Astrocyte (in vitro differentiated cells and primary cell): ENCODE measurements at regions not wholly inside any gene's neighbourhood (a gene's known extent, or its start where the extent isn't known, plus 50 kb on each side); places are given as distances from the start of the nearest gene placed in this dataset.
"Not testable (repeated sequence)": the region's sequence is repeated elsewhere in the genome, so short reads cannot be mapped to it uniquely, and the experiment has no call there.

Source experiments
- DNase-seq: peaks from one replicate; pipeline ENCODE4 v3.0.0-alpha.2; 2010; ENCODE audit warnings: low read depth
- FAIRE-seq: peaks from 2 replicates; lab custom pipeline; 2011; peaks lifted over from hg19 to GRCh38; lab: Jason Lieb, UNC
- H2AFZ ChIP-seq: 2 replicates; pipeline ENCODE4 v1.6.0; 2012; ENCODE audit warnings: low read depth, low read length, inconsistent platforms
- H3K27ac ChIP-seq: 2 replicates; pipeline ENCODE4 v1.5.1; 2011; ENCODE audit warnings: low read depth, low read length, inconsistent platforms
- H3K27me3 ChIP-seq: 2 replicates; pipeline ENCODE4 v1.6.0; 2011; ENCODE audit warnings: low read length, inconsistent platforms; ENCODE audit not compliant: insufficient read depth
- H3K36me3 ChIP-seq: 2 replicates; pipeline ENCODE4 v1.5.1; 2011; ENCODE audit warnings: low read length, inconsistent platforms; ENCODE audit not compliant: insufficient read depth
- H3K4me1 ChIP-seq: 2 replicates; pipeline ENCODE4 v1.5.1; 2011; ENCODE audit warnings: low read length, inconsistent platforms; ENCODE audit not compliant: insufficient read depth
- H3K4me2 ChIP-seq: 2 replicates; pipeline ENCODE4 v1.6.0; 2012; ENCODE audit warnings: low read length, inconsistent platforms
- H3K4me3 ChIP-seq: 2 replicates; pipeline ENCODE4 v1.5.1; 2011; ENCODE audit warnings: low read depth, mild to moderate bottlenecking, low read length, inconsistent platforms; ENCODE audit not compliant: insufficient read depth
- H3K79me2 ChIP-seq: 2 replicates; pipeline ENCODE4 v1.6.0; 2012; ENCODE audit warnings: mild to moderate bottlenecking, low read length, inconsistent platforms; ENCODE audit not compliant: insufficient read depth
- H3K9ac ChIP-seq: 2 replicates; pipeline ENCODE4 v1.6.0; 2012; ENCODE audit warnings: mild to moderate bottlenecking, low read length, inconsistent platforms
- H3K9me3 ChIP-seq: 2 replicates; pipeline ENCODE4 v1.5.1; 2012; ENCODE audit warnings: low read depth, mild to moderate bottlenecking, low read length, inconsistent platforms; ENCODE audit not compliant: insufficient read depth
- H4K20me1 ChIP-seq: 2 replicates; pipeline ENCODE4 v1.6.0; 2012; ENCODE audit warnings: low read length, inconsistent platforms; ENCODE audit not compliant: insufficient read depth
- H3K27ac Mint-ChIP-seq: one replicate; pipeline ENCODE4 v1.8.0; 2021; ENCODE audit warnings: mild to moderate bottlenecking, mixed read lengths; ENCODE audit not compliant: unreplicated experiment
- H3K27me3 Mint-ChIP-seq: one replicate; pipeline ENCODE4 v1.8.0; 2021; ENCODE audit warnings: low read depth, mixed read lengths; ENCODE audit not compliant: unreplicated experiment
- H3K36me3 Mint-ChIP-seq: one replicate; pipeline ENCODE4 v1.8.0; 2021; ENCODE audit warnings: low read depth, mixed read lengths; ENCODE audit not compliant: unreplicated experiment
- H3K4me1 Mint-ChIP-seq: one replicate; pipeline ENCODE4 v1.8.0; 2021; ENCODE audit warnings: low read depth, mixed read lengths; ENCODE audit not compliant: unreplicated experiment
- H3K4me3 Mint-ChIP-seq: one replicate; pipeline ENCODE4 v1.8.0; 2021; ENCODE audit warnings: mild to moderate bottlenecking, moderate library complexity, mixed read lengths; ENCODE audit not compliant: unreplicated experiment
- H3K9me3 Mint-ChIP-seq: one replicate; pipeline ENCODE4 v1.8.0; 2021; ENCODE audit warnings: mild to moderate bottlenecking, mixed read lengths; ENCODE audit not compliant: unreplicated experiment
- TF ChIP-seq, protein P1 (sequence below): IDR thresholded peaks from 2 replicates; pipeline ENCODE4 v1.5.1; 2011; ENCODE audit warnings: low read depth, mild to moderate bottlenecking, inconsistent platforms, low read length, moderate library complexity; ENCODE audit not compliant: insufficient read depth

- TF ChIP-seq, protein P1, sequence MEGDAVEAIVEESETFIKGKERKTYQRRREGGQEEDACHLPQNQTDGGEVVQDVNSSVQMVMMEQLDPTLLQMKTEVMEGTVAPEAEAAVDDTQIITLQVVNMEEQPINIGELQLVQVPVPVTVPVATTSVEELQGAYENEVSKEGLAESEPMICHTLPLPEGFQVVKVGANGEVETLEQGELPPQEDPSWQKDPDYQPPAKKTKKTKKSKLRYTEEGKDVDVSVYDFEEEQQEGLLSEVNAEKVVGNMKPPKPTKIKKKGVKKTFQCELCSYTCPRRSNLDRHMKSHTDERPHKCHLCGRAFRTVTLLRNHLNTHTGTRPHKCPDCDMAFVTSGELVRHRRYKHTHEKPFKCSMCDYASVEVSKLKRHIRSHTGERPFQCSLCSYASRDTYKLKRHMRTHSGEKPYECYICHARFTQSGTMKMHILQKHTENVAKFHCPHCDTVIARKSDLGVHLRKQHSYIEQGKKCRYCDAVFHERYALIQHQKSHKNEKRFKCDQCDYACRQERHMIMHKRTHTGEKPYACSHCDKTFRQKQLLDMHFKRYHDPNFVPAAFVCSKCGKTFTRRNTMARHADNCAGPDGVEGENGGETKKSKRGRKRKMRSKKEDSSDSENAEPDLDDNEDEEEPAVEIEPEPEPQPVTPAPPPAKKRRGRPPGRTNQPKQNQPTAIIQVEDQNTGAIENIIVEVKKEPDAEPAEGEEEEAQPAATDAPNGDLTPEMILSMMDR = peak; percentile 40
- H3K4me2 ChIP-seq, H3K9me3 Mint-ChIP-seq, H3K4me1 ChIP-seq, DNase-seq, H3K79me2 ChIP-seq, H3K27me3 ChIP-seq, H3K36me3 ChIP-seq, H3K4me1 Mint-ChIP-seq, H4K20me1 ChIP-seq, H3K27ac Mint-ChIP-seq, H3K27ac ChIP-seq, FAIRE-seq, H3K36me3 Mint-ChIP-seq, H3K9me3 ChIP-seq, H3K4me3 ChIP-seq, H3K9ac ChIP-seq, H2AFZ ChIP-seq, H3K27me3 Mint-ChIP-seq, H3K4me3 Mint-ChIP-seq: not testable (repeated sequence)
Measured at GRCh38 chr3:198167339-198168039, 207.5 kb downstream of the LMLN start.

GRCh38 chr3:198170781-198171180, 210.8 kb downstream of the LMLN start:
- H3K36me3 ChIP-seq, H3K27me3 Mint-ChIP-seq, H3K27ac ChIP-seq, DNase-seq, H3K9ac ChIP-seq, H3K4me2 ChIP-seq, H3K4me3 ChIP-seq, H3K4me1 Mint-ChIP-seq, H3K4me1 ChIP-seq, H4K20me1 ChIP-seq, H3K9me3 ChIP-seq, H3K9me3 Mint-ChIP-seq, H3K27me3 ChIP-seq, H3K79me2 ChIP-seq, H2AFZ ChIP-seq, H3K36me3 Mint-ChIP-seq, H3K27ac Mint-ChIP-seq, H3K4me3 Mint-ChIP-seq, FAIRE-seq: not testable (repeated sequence)

DNA sequence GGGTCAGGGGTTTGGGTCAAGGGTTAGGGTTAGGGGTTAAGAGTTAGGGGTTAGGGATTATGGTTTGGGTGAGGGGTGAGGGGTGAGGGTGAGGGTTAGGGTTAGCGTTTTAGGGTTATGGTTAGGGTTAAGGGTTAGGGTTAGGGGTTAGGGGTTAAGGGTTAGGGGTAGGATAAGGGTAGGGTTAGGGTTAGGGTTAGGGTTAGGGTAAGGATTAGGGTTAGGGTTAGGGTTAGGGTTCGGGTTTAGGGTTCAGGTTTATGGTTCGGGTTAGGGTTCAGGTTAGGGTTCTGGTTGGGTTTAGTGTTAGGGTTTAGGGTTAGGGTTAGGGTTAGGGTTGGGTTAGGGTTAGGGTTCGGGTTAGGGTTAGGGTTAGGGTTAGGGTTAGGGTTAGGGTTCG, 213.1 kb downstream of the LMLN start:
- H2AFZ ChIP-seq, H3K27me3 Mint-ChIP-seq, H3K9ac ChIP-seq, H4K20me1 ChIP-seq, H3K4me3 ChIP-seq, H3K36me3 Mint-ChIP-seq, H3K27ac ChIP-seq, H3K9me3 Mint-ChIP-seq, H3K27me3 ChIP-seq, H3K9me3 ChIP-seq, H3K36me3 ChIP-seq, H3K4me1 Mint-ChIP-seq, H3K4me1 ChIP-seq, DNase-seq, H3K79me2 ChIP-seq, H3K4me2 ChIP-seq, H3K27ac Mint-ChIP-seq, H3K4me3 Mint-ChIP-seq: not testable (repeated sequence)
- peak; percentile 99 for FAIRE-seq

GRCh38 chr3:198173929-198174574, 214.0 kb downstream of the LMLN start:
- H3K4me1 Mint-ChIP-seq, H3K27me3 Mint-ChIP-seq, H3K4me2 ChIP-seq, H3K9me3 Mint-ChIP-seq, H3K4me3 ChIP-seq, H3K79me2 ChIP-seq, H4K20me1 ChIP-seq, H3K27ac Mint-ChIP-seq, H3K4me3 Mint-ChIP-seq, FAIRE-seq, H3K9ac ChIP-seq, H3K9me3 ChIP-seq, H2AFZ ChIP-seq, H3K36me3 ChIP-seq, H3K36me3 Mint-ChIP-seq, DNase-seq, H3K27me3 ChIP-seq, H3K27ac ChIP-seq, H3K4me1 ChIP-seq: not testable (repeated sequence)
